Panc1 (cell line): ENCODE measurements at regions not wholly inside any gene's neighbourhood (a gene's known extent, or its start where the extent isn't known, plus 50 kb on each side); places are given as distances from the start of the nearest gene placed in this dataset.

Experiments
- POLR2AphosphoS5 ChIP-seq: IDR thresholded peaks from 2 replicates; pipeline ENCODE4 v1.6.1; 2012; ENCODE audit warnings: mild to moderate bottlenecking, low read depth, low read length, moderate library complexity
- TCF7L2 ChIP-seq: IDR thresholded peaks from 2 replicates; pipeline ENCODE4 v1.6.1; 2011; ENCODE audit warnings: mild to moderate bottlenecking, low read depth, low read length, inconsistent platforms
- TF ChIP-seq, protein P1 (sequence below), 2 experiments: IDR thresholded peaks; 2 replicates each; pipeline ENCODE4 v1.6.1; 2011 to 2012; ENCODE audit warnings: low read depth in 2 of 2, control low read depth in 1 of 2, low read length in 1 of 2, mild to moderate bottlenecking in 1 of 2, moderate library complexity in 1 of 2; ENCODE audit not compliant: insufficient read depth in 1 of 2
- TF ChIP-seq, protein P2 (sequence below): fragments of 450-650 bp; IDR thresholded peaks from 2 replicates; pipeline ENCODE4 v1.5.1; 2017; ENCODE audit warnings: mild to moderate bottlenecking

DNA sequence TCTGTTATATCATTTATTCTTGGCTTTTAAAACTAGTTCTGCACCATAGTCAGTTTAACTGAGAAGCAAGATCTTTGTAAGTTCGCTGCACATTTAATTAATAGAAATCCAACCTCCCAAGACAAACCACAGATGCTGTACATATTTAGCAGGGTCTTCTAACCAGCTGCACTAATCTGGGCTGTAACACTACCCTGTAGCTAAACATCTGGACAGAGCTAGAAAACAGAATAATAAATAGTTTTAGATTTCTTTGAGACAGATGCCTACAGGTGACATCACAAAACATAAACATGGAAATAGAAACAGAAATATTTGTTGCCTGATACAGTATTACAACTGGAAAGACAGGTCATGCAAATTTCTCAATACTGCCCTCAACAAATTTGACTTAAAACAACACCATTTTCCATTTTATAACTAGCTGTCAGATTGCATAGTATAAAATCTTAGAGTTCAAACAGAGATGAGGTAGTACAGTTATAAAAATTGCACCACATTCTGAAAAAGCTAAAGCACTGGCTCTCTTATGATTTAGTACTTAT is 315.1 kb downstream of the NR4A2 start:
- TF ChIP-seq, protein P1, sequence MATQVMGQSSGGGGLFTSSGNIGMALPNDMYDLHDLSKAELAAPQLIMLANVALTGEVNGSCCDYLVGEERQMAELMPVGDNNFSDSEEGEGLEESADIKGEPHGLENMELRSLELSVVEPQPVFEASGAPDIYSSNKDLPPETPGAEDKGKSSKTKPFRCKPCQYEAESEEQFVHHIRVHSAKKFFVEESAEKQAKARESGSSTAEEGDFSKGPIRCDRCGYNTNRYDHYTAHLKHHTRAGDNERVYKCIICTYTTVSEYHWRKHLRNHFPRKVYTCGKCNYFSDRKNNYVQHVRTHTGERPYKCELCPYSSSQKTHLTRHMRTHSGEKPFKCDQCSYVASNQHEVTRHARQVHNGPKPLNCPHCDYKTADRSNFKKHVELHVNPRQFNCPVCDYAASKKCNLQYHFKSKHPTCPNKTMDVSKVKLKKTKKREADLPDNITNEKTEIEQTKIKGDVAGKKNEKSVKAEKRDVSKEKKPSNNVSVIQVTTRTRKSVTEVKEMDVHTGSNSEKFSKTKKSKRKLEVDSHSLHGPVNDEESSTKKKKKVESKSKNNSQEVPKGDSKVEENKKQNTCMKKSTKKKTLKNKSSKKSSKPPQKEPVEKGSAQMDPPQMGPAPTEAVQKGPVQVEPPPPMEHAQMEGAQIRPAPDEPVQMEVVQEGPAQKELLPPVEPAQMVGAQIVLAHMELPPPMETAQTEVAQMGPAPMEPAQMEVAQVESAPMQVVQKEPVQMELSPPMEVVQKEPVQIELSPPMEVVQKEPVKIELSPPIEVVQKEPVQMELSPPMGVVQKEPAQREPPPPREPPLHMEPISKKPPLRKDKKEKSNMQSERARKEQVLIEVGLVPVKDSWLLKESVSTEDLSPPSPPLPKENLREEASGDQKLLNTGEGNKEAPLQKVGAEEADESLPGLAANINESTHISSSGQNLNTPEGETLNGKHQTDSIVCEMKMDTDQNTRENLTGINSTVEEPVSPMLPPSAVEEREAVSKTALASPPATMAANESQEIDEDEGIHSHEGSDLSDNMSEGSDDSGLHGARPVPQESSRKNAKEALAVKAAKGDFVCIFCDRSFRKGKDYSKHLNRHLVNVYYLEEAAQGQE (IDR thresholded peaks at IDR 0.05; ENCODE audit: insufficient read depth in 1 of 2, low read depth in 2 of 2, low read length in 1 of 2): no peak
- TF ChIP-seq, protein P2, sequence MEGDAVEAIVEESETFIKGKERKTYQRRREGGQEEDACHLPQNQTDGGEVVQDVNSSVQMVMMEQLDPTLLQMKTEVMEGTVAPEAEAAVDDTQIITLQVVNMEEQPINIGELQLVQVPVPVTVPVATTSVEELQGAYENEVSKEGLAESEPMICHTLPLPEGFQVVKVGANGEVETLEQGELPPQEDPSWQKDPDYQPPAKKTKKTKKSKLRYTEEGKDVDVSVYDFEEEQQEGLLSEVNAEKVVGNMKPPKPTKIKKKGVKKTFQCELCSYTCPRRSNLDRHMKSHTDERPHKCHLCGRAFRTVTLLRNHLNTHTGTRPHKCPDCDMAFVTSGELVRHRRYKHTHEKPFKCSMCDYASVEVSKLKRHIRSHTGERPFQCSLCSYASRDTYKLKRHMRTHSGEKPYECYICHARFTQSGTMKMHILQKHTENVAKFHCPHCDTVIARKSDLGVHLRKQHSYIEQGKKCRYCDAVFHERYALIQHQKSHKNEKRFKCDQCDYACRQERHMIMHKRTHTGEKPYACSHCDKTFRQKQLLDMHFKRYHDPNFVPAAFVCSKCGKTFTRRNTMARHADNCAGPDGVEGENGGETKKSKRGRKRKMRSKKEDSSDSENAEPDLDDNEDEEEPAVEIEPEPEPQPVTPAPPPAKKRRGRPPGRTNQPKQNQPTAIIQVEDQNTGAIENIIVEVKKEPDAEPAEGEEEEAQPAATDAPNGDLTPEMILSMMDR: no peak
- no peak for TF ChIP-seq POLR2AphosphoS5
- TF ChIP-seq TCF7L2: no peak
